GM21447 (cell line): ENCODE measurements at regions not wholly inside any gene's neighbourhood (a gene's known extent, or its start where the extent isn't known, plus 50 kb on each side); places are given as distances from the start of the nearest gene placed in this dataset.
"Not testable (repeated sequence)": the region's sequence is repeated elsewhere in the genome, so short reads cannot be mapped to it uniquely, and the experiment has no call there.

Experiments
- ATAC-seq: cut with Tn5 transposase; IDR thresholded peaks from one replicate; pipeline ENCODE4 v1.9.1; 2021; ENCODE audit not compliant: unreplicated experiment

GRCh38 chr13:54676526-54677113, 1648.0 kb downstream of the OLFM4 start:
- no peak for ATAC-seq

- ATAC-seq, result no peak
Observed at GRCh38 chr13:54682184-54682583, 1653.6 kb downstream of the OLFM4 start.

GRCh38 chr13:54687173-54687572, 1658.6 kb downstream of the OLFM4 start:
- no peak for ATAC-seq

GRCh38 chr13:54699831-54700230, 1671.2 kb downstream of the OLFM4 start:
- no peak for ATAC-seq

GRCh38 chr13:54705738-54706137, 1677.1 kb downstream of the OLFM4 start:
- no peak for ATAC-seq

GRCh38 chr13:54706336-54706735, 1677.7 kb downstream of the OLFM4 start:
- ATAC-seq, result no peak

- ATAC-seq, result no peak
Observed at GRCh38 chr13:54709546-54709945, 1680.9 kb downstream of the OLFM4 start.

GRCh38 chr13:54733639-54734038, 1705.0 kb downstream of the OLFM4 start:
- ATAC-seq, result no peak

- not testable (repeated sequence) for ATAC-seq
Observed at GRCh38 chr13:54737211-54737610, 1708.6 kb downstream of the OLFM4 start.

- ATAC-seq, result no peak
Observed at GRCh38 chr13:54742984-54743383, 1714.4 kb downstream of the OLFM4 start.

GRCh38 chr13:54744747-54745146, 1716.1 kb downstream of the OLFM4 start:
- no peak for ATAC-seq

- no peak for ATAC-seq
Observed at GRCh38 chr13:54750521-54750920, 1721.9 kb downstream of the OLFM4 start.

GRCh38 chr13:54758795-54759194, 1730.2 kb downstream of the OLFM4 start:
- ATAC-seq, result no peak

- no peak for ATAC-seq
Observed at GRCh38 chr13:54768214-54768613, 1739.6 kb downstream of the OLFM4 start.

GRCh38 chr13:54775501-54776191, 1747.0 kb downstream of the OLFM4 start:
- no peak for ATAC-seq

GRCh38 chr13:54787754-54788153, 1759.1 kb downstream of the OLFM4 start:
- no peak for ATAC-seq

- no peak for ATAC-seq
Observed at GRCh38 chr13:54799621-54800226, 1771.1 kb downstream of the OLFM4 start.

- no peak for ATAC-seq
Observed at GRCh38 chr13:54802226-54802625, 1773.6 kb downstream of the OLFM4 start.

- no peak for ATAC-seq
Observed at GRCh38 chr13:54805743-54806142, 1777.1 kb downstream of the OLFM4 start.

- not testable (repeated sequence) for ATAC-seq
Observed at GRCh38 chr13:54821938-54822470, 1793.4 kb downstream of the OLFM4 start.

GRCh38 chr13:54829391-54830068, 1800.9 kb downstream of the OLFM4 start:
- not testable (repeated sequence) for ATAC-seq

- ATAC-seq, result no peak
Observed at GRCh38 chr13:54836273-54836672, 1807.7 kb downstream of the OLFM4 start.
